HEK293T (cell line): ENCODE measurements at regions not wholly inside any gene's neighbourhood (a gene's known extent, or its start where the extent isn't known, plus 50 kb on each side); places are given as distances from the start of the nearest gene placed in this dataset.

ENCODE experiments used
- ELF4 ChIP-seq: fragments of 450-650 bp; IDR thresholded peaks from 2 replicates; pipeline ENCODE4 v1.6.1; 2017; ENCODE audit warnings: antibody characterized with exemption
- SP1 ChIP-seq: fragments of 450-650 bp; IDR thresholded peaks from 2 replicates; pipeline ENCODE4 v1.6.1; 2017
- SUZ12 ChIP-seq: fragments of 450-650 bp; IDR thresholded peaks from 2 replicates; pipeline ENCODE4 v1.6.1; 2016; ENCODE audit warnings: mild to moderate bottlenecking
- TARDBP ChIP-seq: fragments of 450-650 bp; IDR thresholded peaks from 2 replicates; pipeline ENCODE4 v1.6.1; 2016
- ZNF384 ChIP-seq: fragments of 450-650 bp; IDR thresholded peaks from 2 replicates; pipeline ENCODE4 v1.6.1; 2016

DNA sequence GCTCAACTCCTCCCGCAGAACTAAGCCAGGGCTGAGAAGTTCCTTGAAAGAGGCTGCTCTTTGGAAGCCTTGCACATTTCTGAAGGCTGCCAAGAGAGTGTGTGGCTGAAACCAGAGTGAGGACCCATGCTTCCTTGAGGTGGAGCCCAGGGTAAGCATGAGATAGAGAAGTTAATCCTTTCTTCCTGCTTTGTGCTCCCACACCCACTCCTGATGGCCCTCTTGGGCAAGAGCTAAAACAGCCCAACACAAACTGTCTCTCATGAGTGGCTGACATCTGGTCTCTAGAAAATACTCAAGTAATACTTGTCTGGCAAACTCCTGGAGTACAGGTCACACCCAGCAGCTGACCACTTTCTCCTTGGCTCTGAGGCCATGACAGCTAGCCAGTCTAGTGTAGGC is 523.7 kb downstream of the INSC start:
- TF ChIP-seq TARDBP, result no peak
- no peak for TF ChIP-seq ELF4
- no peak for TF ChIP-seq ZNF384
- TF ChIP-seq SUZ12, result no peak
- TF ChIP-seq SP1, result no peak
